HG03139 (cell line): ENCODE measurements at regions not wholly inside any gene's neighbourhood (a gene's known extent, or its start where the extent isn't known, plus 50 kb on each side); places are given as distances from the start of the nearest gene placed in this dataset.

Source experiments
- ATAC-seq: cut with Tn5 transposase; IDR thresholded peaks from one replicate; pipeline ENCODE4 v1.9.1; 2021; ENCODE audit not compliant: unreplicated experiment

- no peak for ATAC-seq
These were observed 1283.6 kb downstream of the FSTL5 start for GRCh38 chr4:160880180-160880579.

- ATAC-seq, result no peak
These were observed 1276.1 kb downstream of the FSTL5 start for GRCh38 chr4:160887668-160888067.

GRCh38 chr4:160894128-160894527, 1269.7 kb downstream of the FSTL5 start:
- ATAC-seq, result no peak

GRCh38 chr4:160894809-160895208, 1269.0 kb downstream of the FSTL5 start:
- no peak for ATAC-seq

- no peak for ATAC-seq
These were observed 1236.5 kb downstream of the FSTL5 start for GRCh38 chr4:160927311-160927710.

- no peak for ATAC-seq
These were observed 1235.3 kb downstream of the FSTL5 start for GRCh38 chr4:160928482-160928881.

- ATAC-seq, result no peak
These were observed 1216.1 kb downstream of the FSTL5 start for GRCh38 chr4:160947653-160948052.

GRCh38 chr4:160956875-160957274, 1206.9 kb downstream of the FSTL5 start:
- ATAC-seq, result no peak

- no peak for ATAC-seq
These were observed 1193.9 kb downstream of the FSTL5 start for GRCh38 chr4:160969925-160970324.

- ATAC-seq, result no peak
These were observed 1183.7 kb downstream of the FSTL5 start for GRCh38 chr4:160980091-160980490.

GRCh38 chr4:160981083-160981482, 1182.7 kb downstream of the FSTL5 start:
- no peak for ATAC-seq

- no peak for ATAC-seq
These were observed 1180.8 kb downstream of the FSTL5 start for GRCh38 chr4:160983035-160983434.

- ATAC-seq, result no peak
These were observed 1161.4 kb downstream of the FSTL5 start for GRCh38 chr4:161002386-161002785.

GRCh38 chr4:161003418-161004057, 1160.3 kb downstream of the FSTL5 start:
- no peak for ATAC-seq

- ATAC-seq, result no peak
These were observed 1158.1 kb downstream of the FSTL5 start for GRCh38 chr4:161005746-161006145.

- ATAC-seq, result no peak
These were observed 1155.3 kb downstream of the FSTL5 start for GRCh38 chr4:161008527-161008926.

GRCh38 chr4:161010227-161010626, 1153.6 kb downstream of the FSTL5 start:
- no peak for ATAC-seq
